GM18508 (cell line): ENCODE measurements at regions not wholly inside any gene's neighbourhood (a gene's known extent, or its start where the extent isn't known, plus 50 kb on each side); places are given as distances from the start of the nearest gene placed in this dataset.
A peak's percentile ranks its signal among the peaks of the same experiment; 100 is the strongest.

Experiments
- ATAC-seq: cut with Tn5 transposase; IDR thresholded peaks from one replicate; pipeline ENCODE4 v1.9.1; 2021; ENCODE audit warnings: moderate number of reproducible peaks; ENCODE audit not compliant: insufficient read depth, unreplicated experiment

DNA sequence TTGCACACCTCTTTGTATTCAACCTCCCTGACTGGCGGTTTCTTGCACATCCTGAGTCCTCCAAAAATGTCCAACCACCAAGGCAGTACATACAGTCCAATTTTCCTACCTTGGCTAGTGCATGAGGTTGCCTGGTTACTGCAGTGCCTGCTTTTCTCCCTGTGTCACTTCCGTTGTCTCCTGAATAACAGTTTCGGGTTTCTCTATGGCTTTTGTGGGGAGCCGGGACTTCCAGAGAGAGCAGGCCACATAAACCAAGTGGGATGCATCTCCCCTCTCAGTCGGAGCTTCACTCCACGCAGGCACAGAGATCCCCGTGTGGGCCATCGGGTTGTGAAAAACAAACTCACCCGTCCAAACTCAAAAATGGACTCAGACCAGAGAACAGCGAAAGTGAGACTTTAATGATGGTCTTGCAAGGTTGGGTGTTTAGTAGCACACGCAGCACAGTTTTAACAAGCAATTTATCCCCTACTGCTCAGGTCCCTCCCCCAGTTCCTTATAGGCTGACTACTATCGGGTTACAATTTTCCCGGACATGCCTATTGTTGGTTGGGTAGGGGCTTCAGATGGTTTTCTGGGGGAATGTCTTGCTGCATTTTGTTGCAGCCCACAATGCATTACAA, 173.1 kb downstream of the POU4F1 start:
- ATAC-seq = no peak

DNA sequence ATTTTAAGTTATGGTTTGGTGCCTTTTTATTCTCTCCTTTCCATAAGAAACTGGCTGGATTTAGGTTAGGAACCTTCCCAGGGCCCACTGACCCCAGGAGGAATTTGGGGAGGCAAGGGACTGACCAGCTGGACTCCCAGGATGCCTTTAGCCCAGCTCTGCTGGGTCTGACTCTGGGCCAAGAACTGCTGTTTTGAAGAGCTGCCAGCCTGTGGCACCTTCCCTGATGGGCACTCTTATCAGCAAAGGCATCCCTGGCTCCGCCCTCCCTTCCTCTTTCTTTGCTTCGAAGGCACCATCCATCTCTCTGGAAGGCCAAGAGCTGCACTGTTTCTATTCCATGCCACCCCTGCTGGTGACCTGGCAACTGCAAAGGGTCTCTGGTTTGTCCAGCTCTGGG, 174.7 kb downstream of the POU4F1 start:
- no peak for ATAC-seq

DNA sequence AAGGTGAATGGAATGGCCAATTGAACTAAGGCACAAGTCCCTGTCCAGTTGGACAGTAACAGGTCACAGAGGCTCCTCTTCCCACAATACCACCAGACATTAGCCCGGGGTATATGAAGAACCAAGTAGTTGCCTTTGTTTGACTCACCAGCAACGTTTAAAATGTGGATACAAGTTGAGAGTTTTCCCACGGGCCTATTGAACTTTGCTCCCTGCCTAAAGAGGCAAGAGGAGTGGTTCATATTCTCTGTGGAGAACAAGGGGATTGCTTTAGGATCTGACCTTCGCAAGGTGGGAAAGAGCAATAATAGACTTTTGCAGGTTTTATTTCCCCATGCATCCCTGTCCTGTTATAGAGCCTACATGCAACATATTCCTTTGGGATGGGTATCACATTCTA, 177.2 kb downstream of the POU4F1 start:
- ATAC-seq = no peak

DNA sequence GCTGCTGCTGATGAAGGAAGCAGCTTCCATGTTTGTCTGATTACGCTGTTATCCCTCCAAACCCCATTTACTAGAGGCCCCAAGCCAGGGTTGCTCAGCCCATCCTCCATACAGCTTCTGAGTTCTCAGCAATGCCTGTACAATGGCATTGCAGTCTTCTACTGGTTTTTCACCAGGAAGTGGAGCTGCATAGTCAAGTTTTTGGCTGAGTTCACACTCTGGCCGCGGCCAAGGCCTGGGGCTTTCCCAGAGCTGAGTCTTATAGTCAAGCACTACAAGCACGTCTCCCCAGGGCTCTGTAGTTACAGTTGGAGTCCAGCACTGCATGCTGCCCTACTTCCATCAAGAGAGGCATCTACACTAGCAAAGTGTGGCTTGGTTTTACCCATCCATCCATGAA, 182.5 kb downstream of the POU4F1 start:
- no peak for ATAC-seq

DNA sequence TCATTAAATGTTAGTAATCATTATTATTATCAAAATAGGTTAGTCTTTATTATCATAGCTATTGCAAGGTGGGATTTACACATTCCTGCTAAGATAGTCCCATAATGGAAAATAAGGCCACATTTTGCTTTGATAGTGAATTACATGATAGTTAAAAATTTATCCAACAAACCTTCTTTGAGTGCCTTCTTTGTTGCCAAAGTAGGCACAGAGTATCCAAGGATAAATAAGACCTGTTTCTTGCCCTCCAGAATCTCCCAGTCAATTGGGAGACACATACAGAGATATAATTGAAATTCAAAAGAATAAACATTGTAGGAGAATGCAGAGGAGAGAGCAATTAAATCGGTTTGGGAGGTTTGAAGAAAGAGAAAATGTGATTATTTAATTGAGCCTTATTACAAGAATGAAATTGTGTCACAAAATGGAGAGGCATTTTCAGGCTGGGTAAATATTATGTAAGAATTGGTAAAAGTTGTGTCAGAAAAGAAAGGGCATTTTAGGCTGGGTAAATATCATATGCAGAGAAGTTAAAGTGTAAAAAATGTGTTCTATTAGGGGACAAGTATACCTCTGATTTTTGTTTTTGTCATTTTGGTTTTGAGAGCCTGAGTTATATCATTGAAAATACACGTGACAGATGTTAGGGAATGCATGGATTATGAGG, 189.3 kb downstream of the POU4F1 start:
- no peak for ATAC-seq

DNA sequence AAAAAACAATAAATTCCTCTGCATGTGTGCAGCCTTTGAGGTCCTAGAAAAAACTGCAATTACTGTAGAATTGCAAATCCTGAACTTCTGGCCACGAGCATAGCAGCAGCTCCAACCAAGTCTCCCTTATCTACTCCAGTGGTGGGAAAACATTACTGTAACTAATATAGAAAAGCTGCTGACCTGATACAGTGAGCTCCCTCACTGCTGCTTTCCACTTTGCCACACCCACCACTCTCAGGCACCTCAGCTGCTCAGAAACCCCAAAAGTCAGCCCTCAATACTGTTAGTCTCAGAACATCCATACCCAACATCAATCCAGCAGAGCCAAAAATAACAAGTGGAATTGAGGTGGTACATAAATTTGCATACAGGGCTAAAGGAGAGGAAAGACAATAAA, 192.5 kb downstream of the POU4F1 start:
- no peak for ATAC-seq

DNA sequence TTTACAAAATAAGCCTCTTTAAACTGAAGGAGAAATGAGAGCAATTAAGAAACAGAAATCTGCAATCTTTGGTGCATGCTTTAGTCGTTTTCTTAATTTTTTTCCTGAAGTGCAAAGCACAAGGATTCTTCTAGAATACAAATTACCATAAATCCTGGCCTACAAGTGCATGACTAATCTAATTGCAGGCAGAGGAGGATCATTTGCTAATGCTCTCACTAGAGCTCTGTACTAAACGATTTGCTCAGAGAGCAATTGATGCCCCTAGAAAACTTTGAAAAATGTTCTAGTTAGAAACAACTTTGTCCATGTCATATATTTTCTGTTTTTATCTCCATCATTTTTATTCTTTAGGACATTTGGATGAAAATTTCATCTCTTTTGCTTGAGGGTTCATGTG, 193.2 kb downstream of the POU4F1 start:
- ATAC-seq = no peak

DNA sequence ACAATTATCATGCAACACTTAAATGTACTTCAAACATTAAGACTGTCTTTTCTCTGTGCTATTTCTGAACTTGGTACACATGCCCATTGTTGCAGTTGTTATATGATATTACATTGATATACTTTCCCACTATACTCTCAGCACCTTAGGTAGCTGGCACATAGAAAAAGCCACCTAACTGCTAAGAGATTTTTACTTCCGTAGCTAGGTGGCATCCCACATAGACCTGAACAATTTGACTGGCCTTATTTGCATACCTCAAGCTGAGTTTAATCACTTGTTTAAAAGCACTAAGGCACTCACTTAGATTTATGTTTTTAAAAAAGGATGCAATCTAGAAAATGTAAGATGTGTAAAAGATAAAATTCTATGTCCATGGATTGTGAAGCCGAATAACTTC, 194.2 kb downstream of the POU4F1 start:
- no peak for ATAC-seq

DNA sequence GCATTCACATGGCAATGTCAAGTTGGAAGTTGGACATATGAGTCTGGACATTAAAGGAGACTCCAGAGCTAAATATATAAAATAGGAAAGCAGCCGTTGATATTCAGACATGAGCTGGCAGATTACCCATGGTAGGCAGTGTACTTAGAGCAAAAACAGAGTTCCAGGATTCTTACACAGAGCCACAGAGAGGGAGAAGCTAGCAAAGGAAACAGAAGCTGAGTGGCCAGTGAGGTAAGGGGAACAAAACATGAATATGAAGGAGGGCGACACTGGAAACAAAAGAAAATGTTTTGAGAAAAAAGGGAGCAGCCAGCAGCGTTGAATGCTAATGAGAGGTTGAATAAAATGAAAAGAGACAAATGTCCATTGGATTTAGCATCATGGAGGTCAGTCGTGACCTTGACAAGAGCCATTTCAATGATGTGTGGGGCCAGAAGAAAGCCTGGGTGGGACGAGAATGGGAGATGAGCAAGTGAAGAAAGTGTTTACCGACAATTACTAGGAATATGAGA, 198.4 kb downstream of the POU4F1 start:
- no peak for ATAC-seq

DNA sequence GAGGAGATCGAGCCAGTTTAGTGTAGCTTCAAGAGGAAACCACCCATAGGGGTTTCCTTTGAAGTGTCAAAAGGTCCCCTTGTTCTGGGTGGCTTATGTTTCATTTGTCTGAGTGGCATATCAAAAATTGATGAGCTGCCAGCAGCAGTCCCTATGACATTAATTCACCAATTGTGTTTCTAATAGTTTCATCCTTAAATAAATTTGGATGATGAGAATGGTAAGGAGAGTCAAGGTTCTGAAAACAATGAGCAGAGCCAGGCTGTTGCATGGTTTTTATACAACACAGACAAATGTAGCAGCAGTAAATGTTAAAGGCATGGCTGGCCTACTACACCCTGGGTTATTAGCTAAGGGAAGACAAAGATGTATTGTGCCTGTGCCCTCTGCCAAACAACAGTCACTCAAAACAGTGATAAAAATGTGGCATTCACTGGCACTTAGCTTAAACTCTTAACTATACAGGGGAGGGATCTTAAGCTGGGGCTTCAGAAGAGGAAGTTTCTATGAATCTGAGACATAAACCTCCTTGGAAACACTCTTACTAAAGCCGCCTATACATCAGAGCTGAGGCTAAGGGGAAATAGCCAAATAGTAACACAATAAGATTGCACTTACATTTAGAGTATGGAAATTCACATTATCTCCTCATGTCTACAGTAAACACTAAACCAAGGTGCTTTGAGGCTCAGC, 200.5 kb downstream of the POU4F1 start:
- no peak for ATAC-seq

DNA sequence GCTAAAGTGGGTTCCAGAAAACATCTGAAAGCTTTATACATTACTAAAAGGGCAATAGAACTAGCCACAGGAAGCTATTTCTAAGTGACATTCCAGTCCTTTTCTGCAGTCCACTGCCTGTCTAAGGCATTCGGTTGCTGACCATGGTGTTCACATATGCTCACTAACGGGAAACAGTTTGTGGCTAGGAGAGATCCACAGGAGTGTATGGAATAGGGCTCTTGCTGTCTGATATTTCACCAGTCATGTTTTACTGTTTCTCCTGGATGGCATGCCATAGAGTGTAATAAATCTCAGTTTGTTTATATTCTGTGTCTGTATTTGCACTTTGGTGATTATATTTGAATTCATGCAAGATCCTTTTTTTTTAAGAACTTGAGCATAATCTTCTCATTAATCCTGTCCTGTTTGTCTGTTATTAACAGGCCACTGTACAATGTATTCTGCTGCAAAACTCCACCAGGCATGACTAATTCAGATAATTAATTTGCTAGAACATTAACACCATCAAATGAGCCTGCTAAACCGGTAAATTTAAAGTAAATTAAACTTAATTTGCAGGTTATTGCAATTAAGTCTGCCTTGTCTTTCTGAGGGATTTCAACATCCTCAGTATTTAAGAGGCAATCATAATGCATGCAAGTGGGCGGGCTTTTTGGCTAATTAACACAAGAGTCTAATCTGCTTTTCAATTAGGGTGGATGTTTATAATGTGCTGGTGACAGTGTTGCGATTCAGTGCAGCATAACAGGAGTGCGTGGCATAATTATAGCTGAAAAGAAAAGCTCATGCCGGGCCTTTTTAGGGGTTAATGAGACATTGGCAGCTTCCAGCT, 201.3 kb downstream of the POU4F1 start:
- no peak for ATAC-seq

DNA sequence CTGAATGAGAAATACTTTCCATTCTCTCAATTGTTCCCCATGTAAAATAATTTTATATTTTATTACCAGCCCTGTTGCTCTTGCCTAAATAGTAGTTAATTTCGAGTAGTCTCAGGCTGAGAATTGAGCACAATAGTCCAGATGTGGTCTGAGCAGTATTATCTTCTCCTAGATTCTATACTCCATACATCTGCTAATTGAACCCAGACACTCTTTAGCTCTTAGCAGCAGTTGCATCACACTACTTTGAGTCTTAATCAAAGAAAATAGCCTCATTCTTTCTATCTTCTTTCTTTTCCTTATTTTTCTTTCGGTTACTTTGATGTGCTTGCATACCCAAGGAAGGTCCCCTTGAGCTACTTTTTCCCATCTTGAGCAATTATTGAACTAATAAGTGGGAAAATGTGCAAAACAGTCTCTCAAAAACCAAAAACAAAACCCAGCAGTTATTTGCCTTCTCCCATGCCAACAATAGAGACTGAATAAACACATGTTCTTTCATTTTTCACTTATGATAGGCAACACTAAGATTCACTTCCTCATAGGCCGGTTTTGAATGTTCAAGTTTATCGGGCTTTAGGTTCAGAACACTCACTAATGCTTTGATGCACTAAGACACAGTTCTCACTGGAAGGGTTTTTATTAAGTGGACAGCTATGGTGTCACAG, 204.5 kb downstream of the POU4F1 start:
- peak; percentile 92 for ATAC-seq

DNA sequence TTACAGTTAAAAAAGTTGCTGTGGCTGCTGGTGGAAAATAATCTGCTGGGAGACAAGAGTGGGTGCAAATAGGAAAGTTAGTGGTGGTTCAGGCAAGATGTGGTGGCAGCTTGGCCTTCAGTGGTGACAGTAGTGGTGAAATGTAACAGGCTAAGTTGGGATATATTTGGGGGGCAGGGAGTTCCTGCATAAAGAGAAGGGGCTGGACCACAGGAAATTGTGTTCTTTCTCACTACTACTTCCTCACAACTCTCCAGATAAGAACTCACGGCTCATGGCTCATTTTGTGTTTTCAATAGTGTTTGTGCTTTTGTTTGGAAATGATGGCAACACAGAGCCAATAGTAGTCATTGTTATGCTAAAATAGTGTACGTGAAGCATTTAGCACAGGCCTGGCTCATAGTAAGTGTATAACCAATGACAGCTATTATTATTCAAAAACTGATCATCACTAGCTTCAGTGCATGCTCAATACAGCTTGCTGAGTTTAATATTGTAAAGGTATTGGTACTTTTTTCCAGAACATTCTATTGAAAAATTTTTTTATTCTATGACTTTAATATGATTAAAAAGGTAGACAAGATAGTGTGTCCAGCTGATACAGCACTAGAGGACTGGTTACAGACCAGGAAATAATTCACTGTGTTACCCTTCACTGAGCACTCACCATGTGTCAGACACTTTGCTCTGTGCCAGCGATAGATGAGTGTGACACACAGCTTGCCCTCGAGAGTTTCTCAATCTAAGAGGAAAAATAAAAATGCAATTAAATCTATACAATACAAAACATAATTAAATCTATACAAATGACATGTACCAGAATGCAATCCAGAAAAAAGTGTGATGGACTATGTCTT, 209.8 kb downstream of the POU4F1 start:
- no peak for ATAC-seq

DNA sequence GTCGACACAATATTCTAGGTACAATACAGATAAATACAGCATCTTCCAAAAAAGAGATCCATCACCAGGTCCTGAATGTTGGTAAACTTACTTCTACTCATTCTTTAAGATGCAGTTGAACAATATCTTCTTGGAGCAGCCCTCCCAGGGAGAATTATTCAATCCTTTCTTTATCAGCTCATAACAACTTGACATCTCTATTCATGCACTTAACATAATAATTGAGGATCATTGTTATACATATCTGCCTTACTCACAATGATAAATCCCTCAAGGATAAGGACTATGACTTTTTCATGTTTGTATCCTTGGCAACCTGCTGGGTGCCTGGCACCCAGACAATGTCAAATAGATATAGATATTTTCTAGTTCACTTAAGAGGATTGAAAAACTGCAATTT, 219.5 kb downstream of the POU4F1 start:
- ATAC-seq = no peak

DNA sequence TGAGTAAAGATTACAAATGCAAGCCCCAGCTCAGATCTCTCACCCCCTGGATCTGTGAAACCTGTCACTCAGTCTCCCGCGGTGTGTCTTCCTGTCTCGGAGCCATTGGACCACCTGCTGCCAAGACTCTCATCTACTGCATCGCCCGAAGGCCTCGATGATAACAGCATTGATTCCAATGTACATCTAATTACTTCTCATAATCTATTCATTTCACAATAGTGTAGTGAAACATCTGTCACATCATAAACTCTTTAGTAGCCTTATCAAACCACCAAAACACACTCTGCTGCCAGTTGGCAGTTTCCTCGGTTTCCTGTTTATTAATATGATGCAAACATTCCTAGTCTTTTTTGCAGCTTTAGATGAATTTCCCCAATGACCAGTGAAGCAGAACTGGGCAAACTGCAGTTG, 220.3 kb downstream of the POU4F1 start:
- no peak for ATAC-seq

DNA sequence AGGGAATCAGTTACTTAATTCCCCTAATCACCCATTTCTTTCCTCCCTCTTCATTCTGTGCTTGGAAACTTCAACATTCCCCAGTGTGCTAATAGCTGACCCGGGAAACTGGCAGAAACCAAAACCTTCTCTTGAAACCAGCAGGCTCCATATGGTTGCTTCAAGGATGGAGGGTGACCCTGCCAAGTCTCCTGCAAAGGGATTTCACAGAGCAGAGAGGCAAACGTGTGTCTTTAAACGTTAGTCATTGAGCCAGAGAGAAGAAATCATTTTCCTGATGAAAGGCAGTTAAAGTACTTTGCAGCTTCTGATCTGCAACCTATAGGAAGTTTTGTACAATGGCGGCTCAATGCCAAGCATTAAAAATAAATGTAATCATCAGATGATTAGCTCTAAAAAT, 220.9 kb downstream of the POU4F1 start:
- ATAC-seq = no peak

DNA sequence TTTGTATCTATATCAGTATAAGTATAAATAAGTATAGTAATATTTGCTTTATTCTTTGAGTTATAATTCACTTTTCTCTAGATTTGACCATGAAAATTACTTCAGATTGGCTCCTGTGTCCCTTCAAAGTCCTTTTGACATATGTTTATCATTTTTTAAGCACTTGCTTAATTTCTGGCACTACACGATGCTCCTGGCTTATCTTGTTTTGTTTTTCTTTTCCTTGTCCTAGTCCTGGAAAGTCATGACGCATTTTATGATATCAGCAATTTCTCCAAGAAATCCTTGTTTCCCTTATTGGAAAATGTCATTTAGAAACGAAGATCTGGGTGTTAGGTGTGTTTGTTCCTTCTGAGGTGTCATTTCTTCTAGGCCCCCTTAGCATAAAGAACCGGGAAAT, 226.5 kb downstream of the POU4F1 start:
- no peak for ATAC-seq

DNA sequence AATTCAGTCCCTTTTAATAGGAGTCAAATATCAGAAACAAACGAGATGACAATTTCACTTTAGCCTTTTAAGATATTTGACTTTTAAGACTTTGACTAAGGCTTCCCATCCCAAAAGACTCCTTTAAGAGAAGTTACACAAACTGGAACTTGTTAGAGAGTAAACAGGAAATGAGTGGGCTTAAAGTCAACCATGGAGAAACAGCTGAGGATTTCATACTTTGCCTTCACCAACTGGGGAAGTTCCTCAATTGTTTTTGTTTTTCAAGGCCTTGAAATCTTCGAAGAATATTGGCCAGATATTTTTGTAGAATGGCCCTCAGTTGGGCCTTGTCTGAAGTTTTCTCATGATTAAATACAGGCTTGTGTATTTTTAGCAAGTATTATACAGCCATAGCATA, 227.3 kb downstream of the POU4F1 start:
- ATAC-seq = no peak

DNA sequence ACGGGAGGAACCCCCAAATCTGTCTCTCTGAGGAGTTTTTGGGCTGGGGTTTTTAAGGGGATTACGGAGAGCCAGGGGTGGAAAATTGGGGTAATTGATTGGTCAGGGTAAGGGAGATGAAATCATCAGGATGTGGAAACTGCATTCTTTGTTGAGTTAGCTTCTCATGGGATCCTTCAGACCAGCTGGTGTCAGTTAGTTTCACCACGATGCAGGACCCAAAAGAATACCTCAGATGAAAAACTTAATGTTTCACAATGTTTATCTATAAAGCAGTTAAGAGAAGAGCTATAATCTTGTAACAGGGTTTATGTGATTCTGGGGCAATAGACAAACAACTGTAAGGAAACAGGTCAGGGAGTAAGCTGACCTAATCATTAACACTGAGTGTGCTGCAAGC, 230.8 kb downstream of the POU4F1 start:
- no peak for ATAC-seq
